Esophagus muscularis mucosa (tissue), 4 donors: ENCODE measurements at regions not wholly inside any gene's neighbourhood (a gene's known extent, or its start where the extent isn't known, plus 50 kb on each side); places are given as distances from the start of the nearest gene placed in this dataset.
"Not testable (repeated sequence)": the region's sequence is repeated elsewhere in the genome, so short reads cannot be mapped to it uniquely, and the experiment has no call there.

ENCODE experiments used
- EP300 ChIP-seq: sonication (generic); formaldehyde crosslinking; IDR thresholded peaks from one replicate; pipeline ENCODE4 v1.6.1; 2017; ENCODE audit warnings: antibody characterized with exemption
- POLR2A ChIP-seq: fragments of 450-650 bp; IDR thresholded peaks from one replicate; pipeline ENCODE4 v1.6.1; 2017; ENCODE audit warnings: antibody characterized with exemption, moderate library complexity, mild to moderate bottlenecking, low read depth
- POLR2AphosphoS5 ChIP-seq, 2 donors: sonication (generic); formaldehyde crosslinking; IDR thresholded peaks; one replicate each; pipeline ENCODE4 v1.6.1; 2017; ENCODE audit warnings: antibody characterized with exemption in 2 of 2
- TF ChIP-seq, protein P1 (sequence below), 3 experiments: fragments of 200-600 bp in 2 of 3; fragments of 450-650 bp in 1 of 3; sonication (generic) in 2 of 3; IDR thresholded peaks; one replicate each; pipeline ENCODE4 v1.5.1; 2017 to 2019; ENCODE audit warnings: antibody characterized with exemption in 3 of 3, mild to moderate bottlenecking in 2 of 3, moderate library complexity in 1 of 3

DNA sequence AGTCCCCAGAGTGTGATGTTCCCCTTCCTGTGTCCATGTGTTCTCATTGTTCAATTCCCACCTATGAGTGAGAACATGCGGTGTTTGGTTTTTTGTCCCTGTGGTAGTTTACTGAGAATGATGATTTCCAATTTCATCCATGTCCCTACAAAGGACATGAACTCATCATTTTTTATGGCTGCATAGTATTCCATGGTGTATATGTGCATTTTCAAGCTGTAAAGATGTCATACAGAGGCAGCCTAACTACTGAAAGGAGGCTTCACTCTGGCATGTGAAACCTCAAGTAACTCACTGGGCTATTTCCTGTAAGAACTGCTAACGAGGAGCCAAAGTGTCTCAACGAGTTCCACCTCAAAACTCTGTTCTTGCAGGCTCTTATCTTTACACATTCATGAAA lies 113.8 kb upstream of the FAT1 start:
- TF ChIP-seq, protein P1, sequence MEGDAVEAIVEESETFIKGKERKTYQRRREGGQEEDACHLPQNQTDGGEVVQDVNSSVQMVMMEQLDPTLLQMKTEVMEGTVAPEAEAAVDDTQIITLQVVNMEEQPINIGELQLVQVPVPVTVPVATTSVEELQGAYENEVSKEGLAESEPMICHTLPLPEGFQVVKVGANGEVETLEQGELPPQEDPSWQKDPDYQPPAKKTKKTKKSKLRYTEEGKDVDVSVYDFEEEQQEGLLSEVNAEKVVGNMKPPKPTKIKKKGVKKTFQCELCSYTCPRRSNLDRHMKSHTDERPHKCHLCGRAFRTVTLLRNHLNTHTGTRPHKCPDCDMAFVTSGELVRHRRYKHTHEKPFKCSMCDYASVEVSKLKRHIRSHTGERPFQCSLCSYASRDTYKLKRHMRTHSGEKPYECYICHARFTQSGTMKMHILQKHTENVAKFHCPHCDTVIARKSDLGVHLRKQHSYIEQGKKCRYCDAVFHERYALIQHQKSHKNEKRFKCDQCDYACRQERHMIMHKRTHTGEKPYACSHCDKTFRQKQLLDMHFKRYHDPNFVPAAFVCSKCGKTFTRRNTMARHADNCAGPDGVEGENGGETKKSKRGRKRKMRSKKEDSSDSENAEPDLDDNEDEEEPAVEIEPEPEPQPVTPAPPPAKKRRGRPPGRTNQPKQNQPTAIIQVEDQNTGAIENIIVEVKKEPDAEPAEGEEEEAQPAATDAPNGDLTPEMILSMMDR (IDR thresholded peaks at IDR 0.05), result not testable (repeated sequence)
- not testable (repeated sequence) for TF ChIP-seq POLR2A; POLR2AphosphoS5 (IDR thresholded peaks at IDR 0.05); EP300
